H1 (cell line): ENCODE measurements at regions not wholly inside any gene's neighbourhood (a gene's known extent, or its start where the extent isn't known, plus 50 kb on each side); places are given as distances from the start of the nearest gene placed in this dataset.
"Not testable (repeated sequence)": the region's sequence is repeated elsewhere in the genome, so short reads cannot be mapped to it uniquely, and the experiment has no call there.

Experiments
- CTCF ChIA-PET: fragments of 300-600 bp; sonication (Branson Sonifier 250); formaldehyde crosslinking; loops from one replicate; lab custom pipeline; 2021; ENCODE audit not compliant: partially characterized antibody; lab: Charles Lee
- POLR2A ChIA-PET: fragments of 300-600 bp; sonication (Branson Sonifier 250); formaldehyde crosslinking; loops from one replicate; lab custom pipeline; 2021; ENCODE audit warnings: inconsistent platforms; ENCODE audit not compliant: partially characterized antibody; lab: Charles Lee
- DNase-seq, 2 experiments: peaks; one replicate each; pipeline versions ENCODE4 v3.0.0 to v3.0.0-alpha.2; 2010 to 2022; ENCODE audit warnings: low spot score in 2 of 2, low read depth in 1 of 2, mixed read lengths in 1 of 2
- FAIRE-seq: peaks from 2 replicates; lab custom pipeline; 2011; peaks lifted over from hg19 to GRCh38; lab: Jason Lieb, UNC
- H2AFZ ChIP-seq: 2 replicates; pipeline ENCODE4 v1.8.1; 2012; ENCODE audit warnings: low read length, inconsistent platforms
- H2AK5ac ChIP-seq: 2 replicates; pipeline ENCODE4 v1.6.1; 2013; ENCODE audit warnings: low read depth, low read length
- H2BK120ac ChIP-seq: replicated peaks from 2 replicates; pipeline ENCODE3; 2013; ENCODE audit warnings: low read depth, low read length, inconsistent platforms
- H2BK12ac ChIP-seq: 2 replicates; pipeline ENCODE4 v1.6.1; 2013; ENCODE audit warnings: low read depth, low read length
- H2BK15ac ChIP-seq: 2 replicates; pipeline ENCODE4 v1.6.1; 2013; ENCODE audit warnings: low read length
- H2BK20ac ChIP-seq: 2 replicates; pipeline ENCODE4 v1.6.1; 2013; ENCODE audit warnings: low read length
- H2BK5ac ChIP-seq: 2 replicates; pipeline ENCODE4 v1.6.1; 2013; ENCODE audit warnings: low read depth, low read length
- H3K14ac ChIP-seq: 2 replicates; pipeline ENCODE4 v1.6.1; 2013; ENCODE audit warnings: inconsistent platforms; ENCODE audit not compliant: insufficient read length
- H3K18ac ChIP-seq: 2 replicates; pipeline ENCODE4 v1.6.1; 2013; ENCODE audit warnings: low read length; ENCODE audit errors: extremely low read depth
- H3K23ac ChIP-seq: 2 replicates; pipeline ENCODE4 v1.6.1; 2013; ENCODE audit warnings: inconsistent platforms; ENCODE audit not compliant: insufficient read length
- H3K23me2 ChIP-seq: 2 replicates; pipeline ENCODE4 v1.6.1; 2013; ENCODE audit warnings: low read depth, low read length
- H3K27ac ChIP-seq: 2 replicates; pipeline ENCODE4 v1.6.1; 2011; ENCODE audit warnings: low read depth, low read length, inconsistent platforms
- H3K27me3 ChIP-seq, 4 experiments: replicated peaks in 1 of 4; 1 replicate in 1 of 4; 2 replicates in 3 of 4; pipeline versions ENCODE4 v1.6.1 to v1.8.1; 2011 to 2013; ENCODE audit warnings: low read length in 3 of 4, mild to moderate bottlenecking in 3 of 4, inconsistent platforms in 2 of 4, mixed read lengths in 2 of 4, moderate library complexity in 1 of 4; ENCODE audit not compliant: control insufficient read depth in 3 of 4, insufficient read depth in 3 of 4; ENCODE audit errors: extremely low read depth in 1 of 4
- H3K36me3 ChIP-seq, 4 experiments: 2 replicates each; pipeline versions ENCODE4 v1.6.1 to v1.8.1; 2011 to 2013; ENCODE audit warnings: mild to moderate bottlenecking in 4 of 4, low read length in 3 of 4, moderate library complexity in 2 of 4, control low read depth in 1 of 4, inconsistent platforms in 1 of 4; ENCODE audit not compliant: insufficient read depth in 4 of 4, control insufficient read depth in 2 of 4
- H3K4ac ChIP-seq: replicated peaks from 2 replicates; pipeline ENCODE3; 2013; ENCODE audit warnings: low read length, low read depth, mixed read lengths, inconsistent platforms; ENCODE audit not compliant: insufficient read length
- H3K4me1 ChIP-seq, 4 experiments: replicated peaks in 1 of 4; 1 replicate in 1 of 4; 2 replicates in 3 of 4; pipeline versions ENCODE4 v1.6.1 to v1.8.1; 2011 to 2013; ENCODE audit warnings: low read length in 3 of 4, inconsistent platforms in 2 of 4, mixed read lengths in 1 of 4; ENCODE audit not compliant: insufficient read depth in 4 of 4, control insufficient read depth in 3 of 4
- H3K4me2 ChIP-seq, 2 experiments: 2 replicates each; pipeline versions ENCODE4 v1.6.1 to v1.8.1; 2011 to 2013; ENCODE audit warnings: low read depth in 2 of 2, low read length in 2 of 2, control low read depth in 1 of 2, inconsistent platforms in 1 of 2, mild to moderate bottlenecking in 1 of 2; ENCODE audit not compliant: insufficient read depth in 1 of 2
- H3K4me3 ChIP-seq, 4 experiments: fragments of 200-600, 300-600 bp in 1 of 4; sonication (generic), shearing (Covaris generic), sonication (Bioruptor Twin) in 1 of 4; 2 replicates each; pipeline versions ENCODE4 v1.5.1 to v1.8.1; 2011 to 2016; ENCODE audit warnings: low read length in 4 of 4, low read depth in 3 of 4, control low read depth in 2 of 4, inconsistent platforms in 2 of 4, mild to moderate bottlenecking in 2 of 4, mixed read lengths in 1 of 4, moderate library complexity in 1 of 4; ENCODE audit not compliant: insufficient read depth in 2 of 4; ENCODE audit errors: extremely low read depth in 1 of 4
- H3K56ac ChIP-seq: replicated peaks from 2 replicates; pipeline ENCODE3; 2013; ENCODE audit warnings: low read depth, mild to moderate bottlenecking, mixed read lengths, low read length, inconsistent platforms; ENCODE audit not compliant: insufficient read length
- H3K79me1 ChIP-seq: 2 replicates; pipeline ENCODE4 v1.6.1; 2013; ENCODE audit warnings: low read depth, low read length, control low read depth
- H3K79me2 ChIP-seq, 2 experiments: 2 replicates each; pipeline versions ENCODE4 v1.6.1 to v1.8.1; 2012 to 2013; ENCODE audit warnings: low read length in 2 of 2, mild to moderate bottlenecking in 2 of 2, inconsistent platforms in 1 of 2; ENCODE audit not compliant: insufficient read depth in 2 of 2, control insufficient read depth in 1 of 2
- H3K9ac ChIP-seq, 4 experiments: replicated peaks in 1 of 4; 1 replicate in 1 of 4; 2 replicates in 3 of 4; pipeline versions ENCODE4 v1.6.1 to v1.8.1; 2011 to 2013; ENCODE audit warnings: low read depth in 3 of 4, low read length in 3 of 4, control low read depth in 2 of 4, mild to moderate bottlenecking in 2 of 4, moderate library complexity in 2 of 4, inconsistent platforms in 1 of 4; ENCODE audit errors: extremely low read depth in 1 of 4
- H3K9me3 ChIP-seq, 2 experiments: 2 replicates each; pipeline versions ENCODE4 v1.6.1 to v1.8.1; 2012 to 2013; ENCODE audit warnings: mild to moderate bottlenecking in 2 of 2, moderate library complexity in 2 of 2, control low read depth in 1 of 2, inconsistent platforms in 1 of 2, low read depth in 1 of 2, low read length in 1 of 2, mixed read lengths in 1 of 2; ENCODE audit not compliant: insufficient read depth in 2 of 2
- H4K20me1 ChIP-seq, 2 experiments: replicated peaks in 1 of 2; 2 replicates each; pipeline versions ENCODE3 to v1.8.1; 2011 to 2013; ENCODE audit warnings: inconsistent platforms in 2 of 2, low read length in 2 of 2, mild to moderate bottlenecking in 1 of 2; ENCODE audit not compliant: insufficient read depth in 2 of 2, control insufficient read depth in 1 of 2
- H4K5ac ChIP-seq: 2 replicates; pipeline ENCODE4 v1.6.1; 2013; ENCODE audit warnings: low read length, low read depth, mixed read lengths, inconsistent platforms; ENCODE audit not compliant: insufficient read length
- H4K8ac ChIP-seq: 2 replicates; pipeline ENCODE4 v1.8.0; 2013; ENCODE audit warnings: mild to moderate bottlenecking, moderate library complexity, low read length, inconsistent platforms; ENCODE audit not compliant: insufficient read depth; ENCODE audit errors: extremely low read depth
- H4K91ac ChIP-seq: replicated peaks from 2 replicates; pipeline ENCODE3; 2013; ENCODE audit warnings: low read length, mixed read lengths, inconsistent platforms; ENCODE audit not compliant: insufficient read length
- WGBS, 2 experiments: shearing (Covaris generic) in 1 of 2; methylation state at CpG; one replicate each; pipeline versions ENCODE4 v1.1.6 to v1.1.7; 2013 to 2015; ENCODE audit warnings: low lambda C conversion rate in 2 of 2, mixed read lengths in 2 of 2, inconsistent platforms in 1 of 2, low coverage in 1 of 2, missing lambda C conversion rate in 1 of 2; ENCODE audit not compliant: insufficient replicate concordance in 2 of 2, insufficient coverage in 1 of 2, insufficient read length in 1 of 2; ENCODE audit errors: extremely low coverage in 1 of 2, missing lambda C conversion rate in 1 of 2; 5-methylcytosine and 5-hydroxymethylcytosine counted together

- H3K14ac ChIP-seq, FAIRE-seq, H2BK12ac ChIP-seq, H2BK15ac ChIP-seq, H3K18ac ChIP-seq, H3K23me2 ChIP-seq, CTCF ChIA-PET, DNase-seq, H3K9ac ChIP-seq, H2BK120ac ChIP-seq, H3K4me2 ChIP-seq, H2AK5ac ChIP-seq, H4K8ac ChIP-seq, H2BK5ac ChIP-seq, H3K79me2 ChIP-seq, H4K5ac ChIP-seq, POLR2A ChIA-PET, H3K4ac ChIP-seq, H4K20me1 ChIP-seq, H3K27ac ChIP-seq, H2BK20ac ChIP-seq, H3K79me1 ChIP-seq, H3K4me1 ChIP-seq, H3K9me3 ChIP-seq, H3K56ac ChIP-seq, H3K27me3 ChIP-seq, H3K23ac ChIP-seq, H3K36me3 ChIP-seq, H3K4me3 ChIP-seq, H2AFZ ChIP-seq, H4K91ac ChIP-seq: not testable (repeated sequence)
- WGBS, 2 experiments: 81% methylated on average over 5 of the region's 7 CpGs; no CpG with 5 or more reads in 1 of the 2 experiments
Observed at GRCh38 chr2:87329529-87329928, 307.9 kb upstream of the PLGLB1 start.

- H4K8ac ChIP-seq, H3K14ac ChIP-seq, H2BK12ac ChIP-seq, H3K4me3 ChIP-seq, H3K23ac ChIP-seq, H2BK15ac ChIP-seq, H3K18ac ChIP-seq, H3K56ac ChIP-seq, H4K20me1 ChIP-seq, H3K9ac ChIP-seq, H2BK120ac ChIP-seq, H3K4me2 ChIP-seq, H2AFZ ChIP-seq, H3K27ac ChIP-seq, H3K9me3 ChIP-seq, FAIRE-seq, H3K36me3 ChIP-seq, H3K27me3 ChIP-seq, H3K23me2 ChIP-seq, H3K79me2 ChIP-seq, CTCF ChIA-PET, H3K79me1 ChIP-seq, H4K91ac ChIP-seq, POLR2A ChIA-PET, H3K4me1 ChIP-seq, H2BK20ac ChIP-seq, H3K4ac ChIP-seq, H2BK5ac ChIP-seq, H2AK5ac ChIP-seq, H4K5ac ChIP-seq, DNase-seq: not testable (repeated sequence)
- WGBS, 2 experiments: no CpG with 5 or more reads among the region's 4 CpGs
Observed at GRCh38 chr2:87330486-87330885, 308.8 kb upstream of the PLGLB1 start.
